H1 (cell line): ENCODE measurements at regions not wholly inside any gene's neighbourhood (a gene's known extent, or its start where the extent isn't known, plus 50 kb on each side); places are given as distances from the start of the nearest gene placed in this dataset.

Experiments used
- CTCF ChIA-PET: fragments of 300-600 bp; sonication (Branson Sonifier 250); formaldehyde crosslinking; loops from one replicate; lab custom pipeline; 2021; ENCODE audit not compliant: partially characterized antibody; lab: Charles Lee
- POLR2A ChIA-PET: fragments of 300-600 bp; sonication (Branson Sonifier 250); formaldehyde crosslinking; loops from one replicate; lab custom pipeline; 2021; ENCODE audit warnings: inconsistent platforms; ENCODE audit not compliant: partially characterized antibody; lab: Charles Lee
- DNase-seq, 2 experiments: peaks; one replicate each; pipeline versions ENCODE4 v3.0.0 to v3.0.0-alpha.2; 2010 to 2022; ENCODE audit warnings: low spot score in 2 of 2, low read depth in 1 of 2, mixed read lengths in 1 of 2
- FAIRE-seq: peaks from 2 replicates; lab custom pipeline; 2011; peaks lifted over from hg19 to GRCh38; lab: Jason Lieb, UNC
- H2AFZ ChIP-seq: 2 replicates; pipeline ENCODE4 v1.8.1; 2012; ENCODE audit warnings: low read length, inconsistent platforms
- H2AK5ac ChIP-seq: 2 replicates; pipeline ENCODE4 v1.6.1; 2013; ENCODE audit warnings: low read depth, low read length
- H2BK120ac ChIP-seq: replicated peaks from 2 replicates; pipeline ENCODE3; 2013; ENCODE audit warnings: low read depth, low read length, inconsistent platforms
- H2BK12ac ChIP-seq: 2 replicates; pipeline ENCODE4 v1.6.1; 2013; ENCODE audit warnings: low read depth, low read length
- H2BK15ac ChIP-seq: 2 replicates; pipeline ENCODE4 v1.6.1; 2013; ENCODE audit warnings: low read length
- H2BK20ac ChIP-seq: 2 replicates; pipeline ENCODE4 v1.6.1; 2013; ENCODE audit warnings: low read length
- H2BK5ac ChIP-seq: 2 replicates; pipeline ENCODE4 v1.6.1; 2013; ENCODE audit warnings: low read depth, low read length
- H3K14ac ChIP-seq: 2 replicates; pipeline ENCODE4 v1.6.1; 2013; ENCODE audit warnings: inconsistent platforms; ENCODE audit not compliant: insufficient read length
- H3K18ac ChIP-seq: 2 replicates; pipeline ENCODE4 v1.6.1; 2013; ENCODE audit warnings: low read length; ENCODE audit errors: extremely low read depth
- H3K23ac ChIP-seq: 2 replicates; pipeline ENCODE4 v1.6.1; 2013; ENCODE audit warnings: inconsistent platforms; ENCODE audit not compliant: insufficient read length
- H3K23me2 ChIP-seq: 2 replicates; pipeline ENCODE4 v1.6.1; 2013; ENCODE audit warnings: low read depth, low read length
- H3K27ac ChIP-seq: 2 replicates; pipeline ENCODE4 v1.6.1; 2011; ENCODE audit warnings: low read depth, low read length, inconsistent platforms
- H3K27me3 ChIP-seq, 4 experiments: replicated peaks in 1 of 4; 1 replicate in 1 of 4; 2 replicates in 3 of 4; pipeline versions ENCODE4 v1.6.1 to v1.8.1; 2011 to 2013; ENCODE audit warnings: low read length in 3 of 4, mild to moderate bottlenecking in 3 of 4, inconsistent platforms in 2 of 4, mixed read lengths in 2 of 4, moderate library complexity in 1 of 4; ENCODE audit not compliant: control insufficient read depth in 3 of 4, insufficient read depth in 3 of 4; ENCODE audit errors: extremely low read depth in 1 of 4
- H3K36me3 ChIP-seq, 4 experiments: 2 replicates each; pipeline versions ENCODE4 v1.6.1 to v1.8.1; 2011 to 2013; ENCODE audit warnings: mild to moderate bottlenecking in 4 of 4, low read length in 3 of 4, moderate library complexity in 2 of 4, control low read depth in 1 of 4, inconsistent platforms in 1 of 4; ENCODE audit not compliant: insufficient read depth in 4 of 4, control insufficient read depth in 2 of 4
- H3K4ac ChIP-seq: replicated peaks from 2 replicates; pipeline ENCODE3; 2013; ENCODE audit warnings: low read length, low read depth, mixed read lengths, inconsistent platforms; ENCODE audit not compliant: insufficient read length
- H3K4me1 ChIP-seq, 4 experiments: replicated peaks in 1 of 4; 1 replicate in 1 of 4; 2 replicates in 3 of 4; pipeline versions ENCODE4 v1.6.1 to v1.8.1; 2011 to 2013; ENCODE audit warnings: low read length in 3 of 4, inconsistent platforms in 2 of 4, mixed read lengths in 1 of 4; ENCODE audit not compliant: insufficient read depth in 4 of 4, control insufficient read depth in 3 of 4
- H3K4me2 ChIP-seq, 2 experiments: 2 replicates each; pipeline versions ENCODE4 v1.6.1 to v1.8.1; 2011 to 2013; ENCODE audit warnings: low read depth in 2 of 2, low read length in 2 of 2, control low read depth in 1 of 2, inconsistent platforms in 1 of 2, mild to moderate bottlenecking in 1 of 2; ENCODE audit not compliant: insufficient read depth in 1 of 2
- H3K4me3 ChIP-seq, 4 experiments: fragments of 200-600, 300-600 bp in 1 of 4; sonication (generic), shearing (Covaris generic), sonication (Bioruptor Twin) in 1 of 4; 2 replicates each; pipeline versions ENCODE4 v1.5.1 to v1.8.1; 2011 to 2016; ENCODE audit warnings: low read length in 4 of 4, low read depth in 3 of 4, control low read depth in 2 of 4, inconsistent platforms in 2 of 4, mild to moderate bottlenecking in 2 of 4, mixed read lengths in 1 of 4, moderate library complexity in 1 of 4; ENCODE audit not compliant: insufficient read depth in 2 of 4; ENCODE audit errors: extremely low read depth in 1 of 4
- H3K56ac ChIP-seq: replicated peaks from 2 replicates; pipeline ENCODE3; 2013; ENCODE audit warnings: low read depth, mild to moderate bottlenecking, mixed read lengths, low read length, inconsistent platforms; ENCODE audit not compliant: insufficient read length
- H3K79me1 ChIP-seq: 2 replicates; pipeline ENCODE4 v1.6.1; 2013; ENCODE audit warnings: low read depth, low read length, control low read depth
- H3K79me2 ChIP-seq, 2 experiments: 2 replicates each; pipeline versions ENCODE4 v1.6.1 to v1.8.1; 2012 to 2013; ENCODE audit warnings: low read length in 2 of 2, mild to moderate bottlenecking in 2 of 2, inconsistent platforms in 1 of 2; ENCODE audit not compliant: insufficient read depth in 2 of 2, control insufficient read depth in 1 of 2
- H3K9ac ChIP-seq, 4 experiments: replicated peaks in 1 of 4; 1 replicate in 1 of 4; 2 replicates in 3 of 4; pipeline versions ENCODE4 v1.6.1 to v1.8.1; 2011 to 2013; ENCODE audit warnings: low read depth in 3 of 4, low read length in 3 of 4, control low read depth in 2 of 4, mild to moderate bottlenecking in 2 of 4, moderate library complexity in 2 of 4, inconsistent platforms in 1 of 4; ENCODE audit errors: extremely low read depth in 1 of 4
- H3K9me3 ChIP-seq, 2 experiments: 2 replicates each; pipeline versions ENCODE4 v1.6.1 to v1.8.1; 2012 to 2013; ENCODE audit warnings: mild to moderate bottlenecking in 2 of 2, moderate library complexity in 2 of 2, control low read depth in 1 of 2, inconsistent platforms in 1 of 2, low read depth in 1 of 2, low read length in 1 of 2, mixed read lengths in 1 of 2; ENCODE audit not compliant: insufficient read depth in 2 of 2
- H4K20me1 ChIP-seq, 2 experiments: replicated peaks in 1 of 2; 2 replicates each; pipeline versions ENCODE3 to v1.8.1; 2011 to 2013; ENCODE audit warnings: inconsistent platforms in 2 of 2, low read length in 2 of 2, mild to moderate bottlenecking in 1 of 2; ENCODE audit not compliant: insufficient read depth in 2 of 2, control insufficient read depth in 1 of 2
- H4K5ac ChIP-seq: 2 replicates; pipeline ENCODE4 v1.6.1; 2013; ENCODE audit warnings: low read length, low read depth, mixed read lengths, inconsistent platforms; ENCODE audit not compliant: insufficient read length
- H4K8ac ChIP-seq: 2 replicates; pipeline ENCODE4 v1.8.0; 2013; ENCODE audit warnings: mild to moderate bottlenecking, moderate library complexity, low read length, inconsistent platforms; ENCODE audit not compliant: insufficient read depth; ENCODE audit errors: extremely low read depth
- H4K91ac ChIP-seq: replicated peaks from 2 replicates; pipeline ENCODE3; 2013; ENCODE audit warnings: low read length, mixed read lengths, inconsistent platforms; ENCODE audit not compliant: insufficient read length
- E2F6 ChIP-seq: IDR thresholded peaks from 2 replicates; pipeline ENCODE4 v1.6.1; 2012; ENCODE audit warnings: inconsistent platforms
- KDM1A ChIP-seq: fragments of 200-600, 300-600 bp; sonication (generic); IDR thresholded peaks from 2 replicates; pipeline ENCODE4 v1.7.1; 2016; ENCODE audit warnings: mild to moderate bottlenecking, low read length, borderline replicate concordance
- MAFK ChIP-seq: IDR thresholded peaks from 2 replicates; pipeline ENCODE4 v1.6.1; 2012; ENCODE audit warnings: low read depth, mild to moderate bottlenecking, improper control_type of control experiment, low read length
- PHF8 ChIP-seq: fragments of 200-600 bp; sonication (generic); conservative IDR thresholded peaks from 2 replicates; pipeline ENCODE4 v1.7.1; 2012; ENCODE audit warnings: low read depth, mild to moderate bottlenecking, inconsistent platforms, low read length, moderate library complexity
- RBBP5 ChIP-seq: IDR thresholded peaks from 2 replicates; pipeline ENCODE4 v1.7.1; 2012; ENCODE audit warnings: low read depth, mild to moderate bottlenecking, inconsistent platforms, low read length, moderate library complexity, borderline replicate concordance
- SIX5 ChIP-seq: IDR thresholded peaks from 2 replicates; pipeline ENCODE4 v1.6.1; 2011; ENCODE audit warnings: mild to moderate bottlenecking, low read depth, low read length
- SP4 ChIP-seq: IDR thresholded peaks from 2 replicates; pipeline ENCODE4 v1.6.1; 2012; ENCODE audit warnings: low read length, inconsistent platforms
- WGBS, 2 experiments: shearing (Covaris generic) in 1 of 2; methylation state at CpG; one replicate each; pipeline versions ENCODE4 v1.1.6 to v1.1.7; 2013 to 2015; ENCODE audit warnings: low lambda C conversion rate in 2 of 2, mixed read lengths in 2 of 2, inconsistent platforms in 1 of 2, low coverage in 1 of 2, missing lambda C conversion rate in 1 of 2; ENCODE audit not compliant: insufficient replicate concordance in 2 of 2, insufficient coverage in 1 of 2, insufficient read length in 1 of 2; ENCODE audit errors: extremely low coverage in 1 of 2, missing lambda C conversion rate in 1 of 2; 5-methylcytosine and 5-hydroxymethylcytosine counted together

GRCh38 chr3:132789959-132790358, 67.8 kb upstream of the NPHP3 start:
- Histone ChIP-seq H4K91ac (no peak overlapping the region), H2BK120ac (no peak overlapping the region), H2BK12ac (no peak overlapping the region), H3K23me2 (no peaks in the 10 kb centered on the region), H3K27ac (no peak overlapping the region), H4K5ac (no peak overlapping the region), H2BK5ac (no peak overlapping the region), H3K79me1 (no peaks in the 10 kb centered on the region), H3K23ac (no peak overlapping the region), H3K4me2 (no peak overlapping the region), H3K4me1 (no peaks in the 10 kb centered on the region), H4K20me1 (no peaks in the 10 kb centered on the region), H3K14ac (no peak overlapping the region), H3K56ac (no peak overlapping the region), H3K27me3 (no peaks in the 10 kb centered on the region), H4K8ac (no peak overlapping the region), H3K79me2 (no peaks in the 10 kb centered on the region), H2BK20ac (no peak overlapping the region), H2AK5ac (no peak overlapping the region), H2BK15ac (no peak overlapping the region), H3K4ac (no peak overlapping the region), H3K9ac (no peak overlapping the region), H3K9me3 (no peaks in the 10 kb centered on the region), H2AFZ (no peak overlapping the region), H3K4me3 (no peak overlapping the region), H3K36me3 (no peaks in the 10 kb centered on the region), H3K18ac (no peak overlapping the region)
- FAIRE-seq (no peak), DNase-seq (no peak)
- WGBS, 2 experiments: 88% methylated on average over 6 of the region's 6 CpGs; no CpG with 5 or more reads in 1 of the 2 experiments
- ChIA-PET CTCF (interaction anchor here (0.6 to 2.2 kb wide), 9 partner anchors 9 to 592 kb away, joined by 3 to 11 read pairs (median 4); no protein-coding TSS in a partner anchor), POLR2A (no interaction called here)
- TF ChIP-seq KDM1A (no peak), SIX5 (no peak), PHF8 (no peak), E2F6 (no peak), SP4 (no peak), RBBP5 (no peak), MAFK (no peak)
